IPS-18a (cell line): ENCODE measurements at regions not wholly inside any gene's neighbourhood (a gene's known extent, or its start where the extent isn't known, plus 50 kb on each side); places are given as distances from the start of the nearest gene placed in this dataset.

ENCODE experiments used
- H3K27ac ChIP-seq: one replicate; pipeline ENCODE4 v1.5.1; 2013; ENCODE audit warnings: low read length
- H3K27me3 ChIP-seq: one replicate; pipeline ENCODE4 v1.6.1; 2013; ENCODE audit warnings: mild to moderate bottlenecking, low read length; ENCODE audit not compliant: control insufficient read depth, insufficient read depth
- H3K36me3 ChIP-seq: one replicate; pipeline ENCODE4 v1.6.1; 2013; ENCODE audit warnings: low read depth, low read length; ENCODE audit not compliant: control insufficient read depth
- H3K4me1 ChIP-seq: one replicate; pipeline ENCODE4 v1.6.1; 2013; ENCODE audit warnings: low read depth, low read length; ENCODE audit not compliant: control insufficient read depth
- H3K4me3 ChIP-seq: one replicate; pipeline ENCODE4 v1.5.1; 2013; ENCODE audit warnings: low read length
- H3K9ac ChIP-seq: one replicate; pipeline ENCODE4 v1.6.1; 2013; ENCODE audit warnings: mild to moderate bottlenecking, low read length, moderate library complexity
- H3K9me3 ChIP-seq: one replicate; pipeline ENCODE4 v1.6.1; 2013; ENCODE audit warnings: low read depth, low read length; ENCODE audit not compliant: control insufficient read depth

GRCh38 chr18:72360634-72361033 is 183.5 kb downstream of the CBLN2 start:
- Histone ChIP-seq H3K27ac (no peak overlapping the region), H3K4me1 (no peaks in the 10 kb centered on the region), H3K27me3 (no peaks in the 10 kb centered on the region), H3K9me3 (peaks cover 6% of the 10 kb centered on the region), H3K9ac (no peak overlapping the region), H3K4me3 (no peak overlapping the region), H3K36me3 (no peaks in the 10 kb centered on the region)

GRCh38 chr18:72342933-72343332 is 201.2 kb downstream of the CBLN2 start:
- Histone ChIP-seq H3K36me3 (no peaks in the 10 kb centered on the region), H3K27ac (no peak overlapping the region), H3K4me3 (no peak overlapping the region), H3K4me1 (no peaks in the 10 kb centered on the region), H3K9me3 (peaks cover 19% of the 10 kb centered on the region), H3K9ac (no peak overlapping the region), H3K27me3 (no peaks in the 10 kb centered on the region)

- Histone ChIP-seq H3K36me3 (no peaks in the 10 kb centered on the region), H3K27ac (no peak overlapping the region), H3K9me3 (peaks cover 12% of the 10 kb centered on the region), H3K4me3 (no peak overlapping the region), H3K27me3 (no peaks in the 10 kb centered on the region), H3K9ac (no peak overlapping the region), H3K4me1 (no peaks in the 10 kb centered on the region)
Observed at GRCh38 chr18:72339976-72340375, 204.2 kb downstream of the CBLN2 start.

GRCh38 chr18:72336786-72337185 is 207.4 kb downstream of the CBLN2 start:
- Histone ChIP-seq H3K9me3 (peaks cover 8% of the 10 kb centered on the region), H3K9ac (no peak overlapping the region), H3K4me1 (no peaks in the 10 kb centered on the region), H3K36me3 (no peaks in the 10 kb centered on the region), H3K27ac (no peak overlapping the region), H3K4me3 (no peak overlapping the region), H3K27me3 (no peaks in the 10 kb centered on the region)

- Histone ChIP-seq H3K9ac (no peak overlapping the region), H3K9me3 (peaks cover 4% of the 10 kb centered on the region), H3K27ac (no peak overlapping the region)
Observed at GRCh38 chr18:72329533-72329932, 214.6 kb downstream of the CBLN2 start.

GRCh38 chr18:72325307-72325706 is 218.8 kb downstream of the CBLN2 start:
- H3K27ac ChIP-seq, result no peak overlapping the region
- H3K36me3 ChIP-seq, result no peaks in the 10 kb centered on the region
- no peaks in the 10 kb centered on the region for H3K4me1 ChIP-seq
- no peak overlapping the region for H3K4me3 ChIP-seq
- H3K9me3 ChIP-seq, result peaks cover 8% of the 10 kb centered on the region
- no peak overlapping the region for H3K9ac ChIP-seq
- no peaks in the 10 kb centered on the region for H3K27me3 ChIP-seq

More at GRCh38 chr18:72329533-72329932, 214.6 kb downstream of the CBLN2 start:
- H3K27me3 ChIP-seq, result no peaks in the 10 kb centered on the region
- H3K4me3 ChIP-seq, result no peak overlapping the region
- H3K36me3 ChIP-seq, result no peaks in the 10 kb centered on the region
- H3K4me1 ChIP-seq, result no peaks in the 10 kb centered on the region

GRCh38 chr18:72324677-72325076 is 219.5 kb downstream of the CBLN2 start:
- no peaks in the 10 kb centered on the region for H3K4me1 ChIP-seq
- no peak overlapping the region for H3K4me3 ChIP-seq
- no peaks in the 10 kb centered on the region for H3K27me3 ChIP-seq
- H3K9me3 ChIP-seq, result peaks cover 8% of the 10 kb centered on the region
- H3K27ac ChIP-seq, result no peak overlapping the region
- no peaks in the 10 kb centered on the region for H3K36me3 ChIP-seq
- no peak overlapping the region for H3K9ac ChIP-seq

- no peak overlapping the region for H3K9ac ChIP-seq
- H3K9me3 ChIP-seq, result peaks cover 10% of the 10 kb centered on the region
- no peaks in the 10 kb centered on the region for H3K36me3 ChIP-seq
- H3K4me3 ChIP-seq, result no peak overlapping the region
- no peak overlapping the region for H3K27ac ChIP-seq
- no peaks in the 10 kb centered on the region for H3K4me1 ChIP-seq
- H3K27me3 ChIP-seq, result no peaks in the 10 kb centered on the region
Observed at GRCh38 chr18:72316497-72316896, 227.6 kb downstream of the CBLN2 start.

- H3K27me3 ChIP-seq, result no peaks in the 10 kb centered on the region
- H3K4me1 ChIP-seq, result no peaks in the 10 kb centered on the region
- no peak overlapping the region for H3K27ac ChIP-seq
- no peak overlapping the region for H3K4me3 ChIP-seq
- no peak overlapping the region for H3K9ac ChIP-seq
- peaks cover 6% of the 10 kb centered on the region for H3K9me3 ChIP-seq
- H3K36me3 ChIP-seq, result no peaks in the 10 kb centered on the region
Observed at GRCh38 chr18:72283148-72283925, 260.8 kb downstream of the CBLN2 start.

- Histone ChIP-seq H3K9ac (no peak overlapping the region), H3K4me3 (no peak overlapping the region), H3K36me3 (no peaks in the 10 kb centered on the region), H3K27me3 (no peaks in the 10 kb centered on the region), H3K4me1 (no peaks in the 10 kb centered on the region), H3K9me3 (peaks cover 25% of the 10 kb centered on the region), H3K27ac (no peak overlapping the region)
Observed at GRCh38 chr18:72273025-72273424, 271.1 kb downstream of the CBLN2 start.

GRCh38 chr18:72261590-72261989 is 282.6 kb downstream of the CBLN2 start:
- no peak overlapping the region for H3K4me3 ChIP-seq
- no peak overlapping the region for H3K27ac ChIP-seq
- peaks cover 8% of the 10 kb centered on the region for H3K9me3 ChIP-seq
- no peaks in the 10 kb centered on the region for H3K4me1 ChIP-seq
- no peak overlapping the region for H3K9ac ChIP-seq
- no peaks in the 10 kb centered on the region for H3K36me3 ChIP-seq
- no peaks in the 10 kb centered on the region for H3K27me3 ChIP-seq

- no peak overlapping the region for H3K9ac ChIP-seq
- H3K27ac ChIP-seq, result no peak overlapping the region
- H3K9me3 ChIP-seq, result peaks cover 22% of the 10 kb centered on the region
- no peak overlapping the region for H3K4me3 ChIP-seq
- no peaks in the 10 kb centered on the region for H3K27me3 ChIP-seq
- no peaks in the 10 kb centered on the region for H3K36me3 ChIP-seq
- H3K4me1 ChIP-seq, result no peaks in the 10 kb centered on the region
Observed at GRCh38 chr18:72246076-72246475, 298.1 kb downstream of the CBLN2 start.
